SJCRH30 (cell line): ENCODE measurements at regions not wholly inside any gene's neighbourhood (a gene's known extent, or its start where the extent isn't known, plus 50 kb on each side); places are given as distances from the start of the nearest gene placed in this dataset.
A peak's percentile ranks its signal among the peaks of the same experiment; 100 is the strongest.

ENCODE experiments used
- DNase-seq, 2 experiments: peaks; one replicate each; pipeline ENCODE4 v3.0.0-alpha.2; 2015 to 2020
- H3K27ac ChIP-seq: fragments of 250-450 bp; sonication (Bioruptor Pico); 2 replicates; pipeline ENCODE4 v1.5.1; 2020; ENCODE audit warnings: mild to moderate bottlenecking, moderate library complexity
- H3K27me3 ChIP-seq: fragments of 250-450 bp; sonication (Bioruptor Pico); 2 replicates; pipeline ENCODE4 v1.5.1; 2020; ENCODE audit warnings: mild to moderate bottlenecking, moderate library complexity
- H3K36me3 ChIP-seq: fragments of 250-450 bp; sonication (Bioruptor Pico); 2 replicates; pipeline ENCODE4 v1.5.1; 2020; ENCODE audit warnings: mild to moderate bottlenecking, moderate library complexity
- H3K4me1 ChIP-seq: fragments of 250-450 bp; sonication (Bioruptor Pico); 2 replicates; pipeline ENCODE4 v1.5.1; 2020; ENCODE audit warnings: mild to moderate bottlenecking, moderate library complexity
- H3K4me3 ChIP-seq: fragments of 250-450 bp; sonication (Bioruptor Pico); 2 replicates; pipeline ENCODE4 v1.5.1; 2020; ENCODE audit warnings: mild to moderate bottlenecking, moderate library complexity
- H3K9me3 ChIP-seq: fragments of 250-450 bp; sonication (Bioruptor Pico); replicated peaks from 2 replicates; pipeline ENCODE4 v1.5.1; 2020; ENCODE audit warnings: mild to moderate bottlenecking, moderate library complexity

GRCh38 chr7:42489299-42489698, 252.3 kb upstream of the GLI3 start:
- H3K27ac ChIP-seq, result no peak overlapping the region
- no peak overlapping the region for H3K4me3 ChIP-seq

DNA sequence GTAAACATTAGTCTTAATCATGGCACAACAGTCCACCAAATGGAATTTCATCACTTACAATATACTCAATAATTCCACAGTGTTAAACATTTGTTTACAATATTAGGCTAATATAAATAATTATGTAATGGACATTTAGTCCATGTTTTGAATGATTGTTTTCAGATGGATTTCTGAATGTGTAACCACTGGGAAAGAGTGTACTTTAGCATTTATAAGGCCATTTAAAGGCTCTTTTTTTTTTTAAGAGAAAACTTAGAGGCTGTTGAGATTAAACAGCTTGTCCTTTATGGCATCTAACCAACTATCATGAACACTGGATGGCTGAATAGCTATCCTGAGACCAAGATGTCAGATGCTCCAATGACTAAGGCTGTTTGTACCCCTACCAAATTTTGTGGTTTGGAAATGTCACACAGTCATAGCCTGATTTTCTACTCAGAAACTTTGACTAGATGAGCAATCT, 248.3 kb upstream of the GLI3 start:
- H3K27ac ChIP-seq, result no peak overlapping the region
- DNase-seq, result no peak
- H3K9me3 ChIP-seq, result no peaks in the 10 kb centered on the region
- H3K4me3 ChIP-seq, result no peak overlapping the region
- no peaks in the 10 kb centered on the region for H3K27me3 ChIP-seq
- no peaks in the 10 kb centered on the region; the same call in 1 of the 2 replicates for H3K4me1 ChIP-seq
- no peaks in the 10 kb centered on the region for H3K36me3 ChIP-seq

More at GRCh38 chr7:42489299-42489698, 252.3 kb upstream of the GLI3 start:
- peaks cover 3% of the 10 kb centered on the region; the same call in 1 of the 2 replicates for H3K4me1 ChIP-seq
- DNase-seq, result no peak
- H3K36me3 ChIP-seq, result no peaks in the 10 kb centered on the region
- peaks cover 14% of the 10 kb centered on the region for H3K27me3 ChIP-seq
- no peaks in the 10 kb centered on the region for H3K9me3 ChIP-seq

- Histone ChIP-seq H3K27ac (no peak overlapping the region), H3K4me1 (no peaks in the 10 kb centered on the region; the same call in 1 of the 2 replicates), H3K27me3 (no peaks in the 10 kb centered on the region), H3K36me3 (no peaks in the 10 kb centered on the region), H3K4me3 (no peak overlapping the region), H3K9me3 (no peaks in the 10 kb centered on the region)
- peak; percentile 17 to 65 for DNase-seq
These were observed 246.9 kb upstream of the GLI3 start for GRCh38 chr7:42483886-42484285.

GRCh38 chr7:42479816-42480633, 243.0 kb upstream of the GLI3 start:
- no peak overlapping the region for H3K27ac ChIP-seq
- H3K27me3 ChIP-seq, result 0 out of 2 replicates have a peak, but pooled peaks cover 2% of the 10 kb centered on the region
- no peak overlapping the region for H3K4me3 ChIP-seq
- no peaks in the 10 kb centered on the region; the same call in 1 of the 2 replicates for H3K4me1 ChIP-seq
- no peaks in the 10 kb centered on the region for H3K9me3 ChIP-seq
- no peak for DNase-seq
- H3K36me3 ChIP-seq, result no peaks in the 10 kb centered on the region

- Histone ChIP-seq H3K4me3 (no peak overlapping the region), H3K36me3 (no peaks in the 10 kb centered on the region), H3K27ac (no peak overlapping the region), H3K9me3 (no peaks in the 10 kb centered on the region), H3K4me1 (no peaks in the 10 kb centered on the region; the same call in 1 of the 2 replicates), H3K27me3 (0 out of 2 replicates have a peak, but pooled peaks cover 4% of the 10 kb centered on the region)
- no peak for DNase-seq
These were observed 242.4 kb upstream of the GLI3 start for GRCh38 chr7:42479452-42479815.

DNA sequence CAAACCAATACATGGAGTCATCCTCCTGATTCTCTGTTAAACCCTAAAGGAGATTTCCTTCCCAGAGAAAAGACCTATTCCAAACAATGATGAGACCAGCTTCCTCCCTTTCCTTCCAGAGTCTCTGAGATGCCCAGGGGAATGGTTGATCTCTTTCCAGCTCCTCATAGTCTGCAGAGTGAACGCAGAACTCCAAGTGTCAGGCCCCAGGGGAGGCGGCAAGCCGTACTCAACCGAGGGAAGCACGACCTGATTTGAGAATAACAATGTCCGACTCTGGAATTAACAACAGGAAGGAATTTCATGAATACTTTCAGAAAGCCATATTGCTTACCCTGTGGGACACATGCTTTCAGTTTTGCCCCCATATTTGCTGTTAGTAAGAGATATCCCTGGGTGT, 241.7 kb upstream of the GLI3 start:
- Histone ChIP-seq H3K4me1 (no peaks in the 10 kb centered on the region), H3K9me3 (no peaks in the 10 kb centered on the region), H3K4me3 (no peak overlapping the region), H3K36me3 (no peaks in the 10 kb centered on the region), H3K27ac (no peak overlapping the region), H3K27me3 (peaks cover 7% of the 10 kb centered on the region; the same call in 1 of the 2 replicates)
- DNase-seq, result no peak

- H3K4me3 ChIP-seq, result no peak overlapping the region
- no peak overlapping the region for H3K27ac ChIP-seq
- DNase-seq, result no peak
- H3K27me3 ChIP-seq, result peaks cover 28% of the 10 kb centered on the region
- no peaks in the 10 kb centered on the region for H3K36me3 ChIP-seq
- no peaks in the 10 kb centered on the region for H3K9me3 ChIP-seq
- H3K4me1 ChIP-seq, result no peaks in the 10 kb centered on the region
These were observed 239.2 kb upstream of the GLI3 start for GRCh38 chr7:42476255-42476654.

DNA sequence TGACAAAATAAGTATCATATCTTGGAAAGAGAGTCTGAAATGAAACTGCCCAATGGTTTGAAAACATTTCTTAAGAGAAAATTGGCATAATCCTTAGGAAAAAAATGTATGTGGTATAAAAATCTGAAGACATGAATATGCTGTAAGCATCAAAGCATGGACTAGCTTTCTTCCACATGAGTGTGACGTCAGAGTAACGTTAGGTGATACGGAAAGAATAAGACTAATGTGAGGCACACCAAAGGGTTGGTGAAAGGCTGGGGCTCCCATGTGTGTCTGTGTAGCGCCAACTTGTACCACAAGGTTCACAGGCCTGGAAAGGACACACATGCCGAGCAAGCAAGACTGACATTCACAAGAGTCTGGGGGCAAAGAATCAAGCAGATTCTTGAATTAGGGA, 238.1 kb upstream of the GLI3 start:
- H3K27me3 ChIP-seq, result peaks cover 28% of the 10 kb centered on the region
- no peaks in the 10 kb centered on the region for H3K36me3 ChIP-seq
- no peaks in the 10 kb centered on the region for H3K4me1 ChIP-seq
- no peak overlapping the region for H3K4me3 ChIP-seq
- no peak overlapping the region for H3K27ac ChIP-seq
- DNase-seq, result no peak
- H3K9me3 ChIP-seq, result no peaks in the 10 kb centered on the region

DNA sequence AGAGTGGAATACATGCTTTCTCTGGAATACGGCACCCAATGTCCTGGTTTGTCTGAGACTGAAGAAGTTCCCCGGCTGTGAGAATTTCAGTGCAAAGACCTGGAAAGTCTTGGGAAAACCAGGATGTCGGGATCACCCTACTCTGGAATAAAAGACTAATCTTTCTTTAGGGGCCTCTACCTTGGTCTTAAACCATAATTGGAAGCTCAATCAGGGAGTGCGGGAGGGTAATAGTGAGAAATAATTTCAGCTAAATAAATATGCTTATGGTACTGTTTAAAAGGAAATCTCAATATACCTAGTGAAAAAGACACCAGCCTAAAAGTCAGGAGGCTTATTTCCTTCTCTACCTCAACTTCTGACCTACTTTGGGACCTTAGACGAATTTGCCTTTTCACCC, 236.1 kb upstream of the GLI3 start:
- peaks cover 28% of the 10 kb centered on the region for H3K27me3 ChIP-seq
- DNase-seq, result no peak
- H3K4me1 ChIP-seq, result no peaks in the 10 kb centered on the region
- no peaks in the 10 kb centered on the region for H3K9me3 ChIP-seq
- H3K36me3 ChIP-seq, result no peaks in the 10 kb centered on the region
- no peak overlapping the region for H3K27ac ChIP-seq
- no peak overlapping the region for H3K4me3 ChIP-seq

DNA sequence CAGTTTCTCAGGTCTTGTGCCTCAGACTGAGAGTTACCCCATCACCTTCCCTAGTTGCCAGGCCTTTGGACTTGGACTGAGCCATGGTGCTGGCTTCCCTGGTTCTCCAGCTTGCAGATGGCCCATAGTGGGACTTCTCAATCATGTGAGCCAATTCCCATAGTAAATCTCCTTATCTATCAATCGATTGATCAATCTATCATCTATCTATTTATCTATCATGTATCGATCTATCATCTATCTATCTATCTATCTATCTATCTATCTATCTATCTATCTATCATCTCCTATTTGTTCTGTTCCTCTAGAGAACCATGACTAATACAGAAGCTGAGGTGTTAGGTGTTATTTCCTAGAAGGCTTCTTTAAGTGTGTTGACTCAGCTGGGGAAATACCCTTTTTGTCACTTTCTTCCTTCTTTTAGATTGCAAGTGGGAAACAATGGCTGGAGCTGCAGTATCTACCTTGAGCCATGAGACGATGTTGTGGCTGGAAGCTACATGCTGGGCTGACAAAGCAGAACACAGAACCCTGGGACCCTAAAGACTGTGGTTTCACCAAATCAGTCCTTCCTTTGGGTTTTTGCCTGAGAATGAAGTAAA, 234.7 kb upstream of the GLI3 start:
- no peaks in the 10 kb centered on the region for H3K9me3 ChIP-seq
- peaks cover 28% of the 10 kb centered on the region for H3K27me3 ChIP-seq
- no peak overlapping the region for H3K27ac ChIP-seq
- no peaks in the 10 kb centered on the region for H3K4me1 ChIP-seq
- no peaks in the 10 kb centered on the region for H3K36me3 ChIP-seq
- no peak for DNase-seq
- H3K4me3 ChIP-seq, result no peak overlapping the region

GRCh38 chr7:42469341-42469740, 232.3 kb upstream of the GLI3 start:
- no peak for DNase-seq
- Histone ChIP-seq H3K4me3 (no peak overlapping the region), H3K27ac (no peak overlapping the region), H3K36me3 (no peaks in the 10 kb centered on the region), H3K9me3 (no peaks in the 10 kb centered on the region), H3K27me3 (peaks cover 23% of the 10 kb centered on the region), H3K4me1 (no peaks in the 10 kb centered on the region)

DNA sequence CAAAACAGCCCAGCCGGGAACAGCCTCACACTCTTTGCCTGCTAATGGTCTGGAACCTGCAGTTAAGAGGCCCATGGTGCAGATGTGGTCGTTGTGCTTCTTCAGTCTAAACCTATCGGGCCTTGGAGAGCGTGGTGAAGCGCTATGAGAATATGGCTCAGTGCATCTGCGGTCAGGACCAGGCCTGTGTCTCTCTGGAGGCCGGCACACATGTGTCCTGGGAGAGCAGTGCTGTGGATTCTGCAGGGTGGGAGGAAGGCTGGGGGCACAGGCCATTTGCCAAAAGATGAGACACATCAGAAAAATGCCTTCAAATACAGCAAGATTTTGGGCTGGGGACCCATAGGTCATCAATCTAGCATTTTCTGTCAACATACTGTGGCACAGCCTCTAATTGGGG, 231.5 kb upstream of the GLI3 start:
- no peak for DNase-seq
- no peak overlapping the region for H3K27ac ChIP-seq
- H3K36me3 ChIP-seq, result no peaks in the 10 kb centered on the region
- peaks cover 18% of the 10 kb centered on the region for H3K27me3 ChIP-seq
- no peaks in the 10 kb centered on the region for H3K4me1 ChIP-seq
- H3K4me3 ChIP-seq, result no peak overlapping the region
- no peaks in the 10 kb centered on the region for H3K9me3 ChIP-seq

- no peaks in the 10 kb centered on the region for H3K4me1 ChIP-seq
- no peak overlapping the region for H3K4me3 ChIP-seq
- H3K36me3 ChIP-seq, result no peaks in the 10 kb centered on the region
- DNase-seq, result no peak
- no peaks in the 10 kb centered on the region for H3K9me3 ChIP-seq
- H3K27me3 ChIP-seq, result no peaks in the 10 kb centered on the region
- no peak overlapping the region for H3K27ac ChIP-seq
These were observed 224.5 kb upstream of the GLI3 start for GRCh38 chr7:42461537-42461936.

DNA sequence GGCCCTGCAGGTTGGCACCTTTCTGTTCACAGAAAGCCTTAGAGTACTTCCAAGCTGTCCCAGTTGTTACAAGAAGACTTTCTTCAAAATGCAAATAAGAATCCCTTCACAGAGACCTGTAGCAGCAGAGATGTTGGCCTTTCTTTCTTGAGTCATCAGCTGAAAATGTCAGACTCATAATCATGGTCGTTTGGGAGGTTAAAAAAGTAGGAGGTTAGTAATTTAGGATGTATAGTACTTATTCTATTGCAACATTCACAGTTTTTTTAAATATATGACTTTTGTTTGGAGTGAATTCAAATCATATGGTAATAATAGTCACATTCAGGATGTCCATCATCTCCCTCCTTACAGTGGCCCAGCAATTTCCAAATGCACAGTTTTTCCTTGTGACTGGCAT, 223.9 kb upstream of the GLI3 start:
- no peak overlapping the region for H3K4me3 ChIP-seq

GRCh38 chr7:42460148-42460547, 223.1 kb upstream of the GLI3 start:
- H3K4me3 ChIP-seq, result no peak overlapping the region
- no peaks in the 10 kb centered on the region for H3K36me3 ChIP-seq
- no peaks in the 10 kb centered on the region for H3K4me1 ChIP-seq
- H3K27me3 ChIP-seq, result no peaks in the 10 kb centered on the region
- no peak overlapping the region for H3K27ac ChIP-seq
- no peaks in the 10 kb centered on the region for H3K9me3 ChIP-seq
- DNase-seq, result no peak

More for the DNA sequence above, 223.9 kb upstream of the GLI3 start:
- Histone ChIP-seq H3K27me3 (no peaks in the 10 kb centered on the region), H3K4me1 (no peaks in the 10 kb centered on the region), H3K27ac (no peak overlapping the region), H3K36me3 (no peaks in the 10 kb centered on the region), H3K9me3 (no peaks in the 10 kb centered on the region)
- DNase-seq, result no peak
